GM19351 (cell line): ENCODE measurements at regions not wholly inside any gene's neighbourhood (a gene's known extent, or its start where the extent isn't known, plus 50 kb on each side); places are given as distances from the start of the nearest gene placed in this dataset.
"Not testable (repeated sequence)": the region's sequence is repeated elsewhere in the genome, so short reads cannot be mapped to it uniquely, and the experiment has no call there.

Experiments
- ATAC-seq: cut with Tn5 transposase; IDR thresholded peaks from one replicate; pipeline ENCODE4 v1.9.1; 2021; ENCODE audit warnings: mild to moderate bottlenecking, moderate library complexity; ENCODE audit not compliant: unreplicated experiment

DNA sequence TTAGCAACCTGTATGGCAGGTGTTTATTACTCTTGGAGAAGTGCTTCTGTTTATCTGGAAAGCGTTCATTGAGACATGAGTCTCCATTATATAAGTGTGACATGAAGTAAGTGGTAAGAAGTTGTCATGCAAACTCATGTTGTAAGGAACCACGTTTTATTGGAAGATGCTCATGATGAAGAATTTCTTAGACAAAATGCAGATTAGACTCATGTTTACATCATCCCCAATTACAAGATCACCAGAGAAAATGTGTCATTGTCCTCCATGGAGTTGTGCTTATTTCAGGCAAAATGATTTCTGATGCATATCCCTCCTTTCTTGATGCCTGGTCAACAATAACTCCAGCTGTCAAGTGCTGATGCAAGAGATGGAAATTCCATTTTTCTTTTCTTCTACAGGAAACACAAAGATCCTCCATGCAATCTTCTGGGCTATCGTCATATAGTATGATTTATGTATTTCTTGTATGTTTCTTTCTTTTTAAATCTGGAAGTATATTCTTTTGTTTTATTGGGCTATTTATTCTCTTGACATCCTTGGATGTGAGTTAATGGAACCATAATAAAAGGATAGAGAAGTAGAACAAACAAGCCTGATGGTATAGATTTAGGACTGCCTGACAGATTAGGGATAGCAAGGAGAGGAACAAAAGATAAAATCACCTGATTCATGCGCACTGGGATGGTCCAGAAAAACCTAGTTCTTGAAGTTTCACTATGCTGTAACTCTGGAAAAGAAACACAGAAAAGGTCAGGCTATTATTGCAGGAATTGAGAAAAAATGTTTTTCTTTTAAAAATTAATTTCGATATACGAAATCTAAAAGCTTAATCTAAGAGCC is 50.7 kb upstream of the DIAPH3 start:
- ATAC-seq: no peak

DNA sequence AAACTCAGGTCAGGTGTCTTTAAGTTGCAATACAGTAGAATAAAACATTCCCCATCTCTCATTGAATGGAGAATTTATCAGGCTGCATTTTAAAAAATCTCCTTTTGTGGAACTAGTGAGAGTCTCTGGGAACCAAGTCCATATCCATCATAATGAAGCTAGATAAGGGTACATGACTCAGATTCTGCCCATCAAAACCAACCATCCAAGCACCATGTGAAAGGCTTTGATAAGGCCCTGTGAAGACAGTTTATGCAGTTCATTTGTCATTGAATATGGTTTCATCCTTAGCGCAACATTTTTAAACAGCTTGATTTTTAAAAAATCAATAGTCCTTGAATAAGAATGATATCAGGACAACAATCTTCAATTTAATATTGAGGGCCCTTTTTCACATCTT is 56.3 kb upstream of the DIAPH3 start:
- ATAC-seq: no peak

GRCh38 chr13:60221581-60221980 is 57.9 kb upstream of the DIAPH3 start:
- no peak for ATAC-seq

DNA sequence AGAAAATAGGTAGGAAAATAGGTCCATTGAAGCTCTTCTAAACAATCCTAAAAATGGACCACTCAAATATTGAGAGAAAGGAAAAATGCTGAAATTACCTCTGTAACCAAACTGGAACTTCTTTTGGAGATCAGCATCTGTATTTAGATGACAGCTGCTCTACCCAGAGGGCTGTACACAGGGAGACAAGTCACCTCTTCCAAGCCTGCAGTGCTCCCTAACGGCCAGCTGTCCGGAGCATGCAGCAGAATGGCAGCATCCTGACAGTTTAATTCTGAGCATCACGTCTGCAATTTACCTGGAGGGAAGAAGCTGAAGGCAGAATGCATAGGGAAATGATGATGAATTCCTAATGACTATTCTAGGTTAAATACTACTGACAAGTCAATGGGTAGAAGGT is 62.8 kb upstream of the DIAPH3 start:
- no peak for ATAC-seq

- ATAC-seq: no peak
These were observed 63.4 kb upstream of the DIAPH3 start for GRCh38 chr13:60227158-60227557.

DNA sequence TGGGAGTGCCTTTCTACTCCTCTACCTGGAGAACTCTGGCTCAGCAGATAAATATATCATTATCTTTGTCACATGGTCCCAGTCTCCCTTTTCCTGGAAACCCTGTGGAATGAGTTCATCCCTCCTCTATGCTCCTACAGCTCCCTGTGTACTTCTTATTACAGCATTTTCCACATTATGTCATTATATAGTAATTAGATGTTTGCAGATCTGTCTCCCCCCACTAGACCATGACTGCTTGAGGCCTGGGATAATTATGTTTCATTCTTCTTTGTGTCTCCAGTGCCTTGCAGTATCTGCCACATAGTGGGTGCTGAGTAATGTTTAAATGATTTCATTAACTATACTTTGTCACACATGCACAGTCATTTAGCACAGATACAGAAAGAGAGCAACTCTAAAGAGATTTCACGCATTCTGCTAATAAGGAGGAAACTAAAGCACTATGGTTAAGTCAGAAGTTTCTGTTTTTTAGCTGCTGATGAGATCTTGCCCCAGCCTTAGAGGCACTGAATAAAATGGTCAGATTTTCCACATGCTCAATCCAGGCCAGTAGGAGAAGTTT is 66.1 kb upstream of the DIAPH3 start:
- peak; percentile 37 for ATAC-seq

DNA sequence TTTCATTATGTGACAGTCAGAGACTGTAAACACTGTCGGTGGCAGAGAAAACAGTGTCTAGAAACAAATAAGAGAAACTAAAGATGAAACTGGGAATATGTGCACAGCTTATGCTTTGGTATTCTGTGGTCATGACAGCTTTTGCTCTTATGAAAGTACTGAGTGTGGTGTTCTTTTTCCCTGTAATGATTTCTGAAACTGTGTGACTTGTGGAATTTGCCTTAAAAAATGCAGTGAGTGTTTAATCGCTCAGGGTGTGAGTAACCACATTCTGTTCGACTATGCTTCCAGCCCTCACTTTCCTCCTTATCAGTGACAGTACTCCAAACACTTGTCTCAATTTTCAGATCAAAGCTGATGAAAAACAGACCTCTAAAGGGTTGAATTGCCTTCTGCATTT is 66.9 kb upstream of the DIAPH3 start:
- ATAC-seq: peak; percentile 77

DNA sequence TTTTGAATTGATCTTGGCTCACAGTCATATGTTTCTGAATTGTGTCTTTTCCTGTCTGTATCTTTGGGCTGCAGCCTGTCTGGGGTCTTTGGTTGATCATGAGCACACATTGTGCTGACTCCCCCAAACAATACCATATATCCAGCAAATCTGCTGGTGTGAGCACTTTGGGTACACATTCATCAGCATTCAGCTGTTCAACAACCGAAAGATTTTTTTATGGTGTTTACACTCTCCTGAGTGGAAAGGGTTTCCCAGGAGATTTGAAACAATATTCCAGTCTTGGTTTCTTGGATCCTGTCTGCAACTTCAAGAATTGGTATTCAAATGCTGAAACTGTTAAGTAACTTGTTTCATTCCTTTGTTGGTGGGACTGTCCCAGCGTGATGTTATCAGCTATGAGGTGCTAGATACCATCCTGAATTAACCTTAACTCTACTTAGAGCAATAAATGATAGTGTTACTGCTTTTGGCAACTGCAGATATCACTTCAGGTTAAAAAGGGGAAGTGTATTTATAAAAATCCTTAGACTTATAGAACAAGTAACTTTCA is 78.4 kb upstream of the DIAPH3 start:
- ATAC-seq: no peak

GRCh38 chr13:60244381-60244780 is 80.7 kb upstream of the DIAPH3 start:
- ATAC-seq: no peak

- ATAC-seq: not testable (repeated sequence)
These were observed 87.7 kb upstream of the DIAPH3 start for GRCh38 chr13:60251419-60251818.

- no peak for ATAC-seq
These were observed 94.6 kb upstream of the DIAPH3 start for GRCh38 chr13:60258349-60258748.

DNA sequence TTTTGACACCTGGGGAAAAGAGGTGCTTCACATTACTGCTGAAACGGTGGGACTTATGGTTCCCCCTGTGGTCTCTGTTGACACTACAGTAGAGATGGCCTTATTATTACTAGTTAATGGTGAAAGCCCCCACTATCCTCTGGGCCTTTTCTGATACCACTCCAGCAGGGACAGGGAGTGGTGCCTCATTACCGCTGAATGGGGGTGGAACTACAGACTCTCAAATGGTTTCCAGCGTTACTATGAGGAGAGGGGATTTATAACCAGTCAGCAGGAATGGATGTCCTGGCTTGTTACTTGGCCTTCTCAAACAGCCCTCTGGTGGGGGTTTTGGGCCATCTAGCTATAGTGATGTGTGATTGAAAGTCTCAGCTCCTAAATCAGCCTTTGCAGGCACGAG is 96.7 kb upstream of the DIAPH3 start:
- no peak for ATAC-seq

DNA sequence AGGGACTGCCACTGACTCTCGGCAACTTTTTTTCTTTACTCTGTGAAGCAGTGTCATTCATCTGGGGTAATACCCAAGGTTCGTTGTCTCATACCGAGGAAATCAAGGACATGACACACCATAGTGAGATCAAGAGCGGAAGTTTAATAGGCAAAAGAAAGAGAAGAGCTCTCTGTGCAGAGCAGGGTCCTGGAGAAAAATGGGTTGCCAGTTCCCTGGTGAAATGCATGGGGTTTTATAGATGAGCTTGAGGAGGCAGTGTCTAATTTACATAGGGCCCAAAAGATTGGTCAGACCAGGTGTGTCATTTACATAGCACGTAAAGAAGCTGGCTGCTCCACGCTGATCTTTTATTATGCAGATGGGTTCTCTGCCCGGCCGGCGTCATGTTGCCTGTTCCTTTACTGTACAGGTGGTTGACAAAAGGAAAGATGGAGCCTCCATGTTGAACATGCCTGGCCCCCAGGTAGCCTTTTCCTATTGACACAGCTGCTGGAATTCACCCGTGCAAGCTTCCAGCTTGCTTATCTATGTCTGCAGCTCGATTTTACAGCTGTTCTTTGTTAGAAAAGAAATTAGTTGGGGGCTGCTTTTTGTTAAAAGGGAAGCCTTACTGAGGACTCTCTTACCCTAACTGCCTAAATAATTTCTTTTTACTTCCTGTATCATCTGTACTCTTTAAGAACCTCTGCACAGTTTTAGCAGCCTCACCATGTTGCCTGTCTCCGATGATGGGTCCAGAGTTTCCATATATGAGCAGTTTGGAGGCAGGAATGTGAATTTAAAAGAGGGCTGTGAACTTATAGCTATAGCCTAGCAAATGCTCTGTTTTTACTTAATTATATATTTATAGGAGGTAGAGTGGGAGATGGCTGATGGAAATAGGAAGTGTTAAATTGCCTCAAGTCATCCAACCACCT is 98.0 kb upstream of the DIAPH3 start:
- ATAC-seq: no peak

DNA sequence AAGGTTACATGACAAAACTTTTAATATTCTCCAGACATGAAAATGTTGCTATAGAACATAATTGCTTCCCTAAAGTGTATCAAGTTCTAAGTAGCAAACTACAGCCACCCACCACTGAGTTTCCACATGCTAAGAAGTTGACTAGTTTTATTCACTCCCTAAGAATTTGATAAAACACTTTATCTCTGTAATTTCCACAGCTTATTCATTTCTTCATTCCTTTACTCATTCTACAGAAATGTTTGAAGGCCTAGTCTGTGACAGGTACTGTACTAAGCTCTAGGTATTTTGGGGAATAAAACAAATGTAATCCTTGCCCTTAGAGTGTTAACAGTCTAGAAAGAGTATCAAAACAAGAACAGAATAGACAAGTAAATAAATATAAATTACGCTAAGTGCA is 101.8 kb upstream of the DIAPH3 start:
- ATAC-seq: no peak

DNA sequence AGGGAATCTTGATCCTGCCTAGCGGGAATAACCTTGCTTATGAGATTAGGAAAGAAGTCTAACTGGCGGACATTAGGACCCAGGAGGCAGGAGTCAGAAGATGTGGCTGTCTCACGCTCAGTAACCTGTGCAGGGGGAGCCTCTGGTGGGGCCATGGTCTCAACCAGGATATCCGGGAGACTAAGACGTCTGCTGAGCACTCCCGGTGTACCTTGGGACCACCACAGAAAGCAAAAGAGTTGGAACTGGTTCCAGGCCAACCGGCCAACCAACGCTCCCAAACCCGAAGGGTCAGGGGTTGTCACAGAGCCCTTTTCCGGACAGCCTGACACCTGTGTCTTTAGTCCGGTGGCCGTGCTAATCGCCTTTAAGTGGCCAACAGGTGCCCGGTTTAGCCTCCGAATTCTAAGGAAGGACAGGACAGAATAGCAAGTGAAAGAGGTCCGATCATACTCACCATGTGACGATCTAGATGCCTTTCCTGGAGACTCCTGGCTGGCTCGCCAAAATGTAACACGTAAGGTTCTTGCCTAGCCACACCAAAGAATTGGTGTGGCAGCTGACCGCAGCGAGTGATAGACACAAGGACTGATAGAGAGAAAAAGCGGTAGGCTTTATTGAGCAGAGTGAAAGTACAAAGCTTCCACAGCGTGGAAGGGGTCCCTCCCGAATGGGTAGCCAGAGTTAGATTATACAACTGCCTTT is 103.9 kb upstream of the DIAPH3 start:
- ATAC-seq: no peak

- no peak for ATAC-seq
These were observed 104.5 kb upstream of the DIAPH3 start for GRCh38 chr13:60268203-60268555.

- no peak for ATAC-seq
These were observed 110.3 kb upstream of the DIAPH3 start for GRCh38 chr13:60273971-60274527.

DNA sequence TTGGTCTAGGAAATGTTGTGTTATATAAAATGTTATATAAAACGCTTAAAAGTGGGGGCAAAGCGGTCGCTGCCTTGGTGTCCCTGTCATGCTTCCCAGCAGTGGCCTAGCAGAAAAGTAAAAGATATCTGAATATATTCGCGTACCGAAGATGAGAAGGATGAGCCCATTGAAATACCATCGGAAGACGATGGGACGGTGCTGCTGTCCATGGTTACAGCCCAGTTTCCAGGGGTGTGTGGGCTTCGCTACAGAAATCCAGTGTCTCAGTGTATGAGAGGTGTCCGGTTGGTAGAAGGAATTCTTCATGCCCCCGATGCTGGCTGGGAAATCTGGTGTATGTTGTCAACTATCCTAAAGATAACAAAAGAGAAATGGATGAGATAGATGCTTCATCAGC is 110.9 kb upstream of the DIAPH3 start:
- no peak for ATAC-seq

- no peak for ATAC-seq
These were observed 111.5 kb upstream of the DIAPH3 start for GRCh38 chr13:60275208-60275607.

GRCh38 chr13:60280524-60280923 is 116.5 kb upstream of the TDRD3 start:
- not testable (repeated sequence) for ATAC-seq
